Neutrophil (primary cell): ENCODE measurements at regions not wholly inside any gene's neighbourhood (a gene's known extent, or its start where the extent isn't known, plus 50 kb on each side); places are given as distances from the start of the nearest gene placed in this dataset.

Experiments
- H3K27ac ChIP-seq: fragments of 200-600 bp; sonication (generic); 2 replicates; pipeline ENCODE4 v1.5.1; 2016; ENCODE audit warnings: mild to moderate bottlenecking, moderate library complexity
- H3K27me3 ChIP-seq: fragments of 200-600 bp; sonication (generic); 2 replicates; pipeline ENCODE4 v1.6.0; 2016; ENCODE audit warnings: mild to moderate bottlenecking
- H3K36me3 ChIP-seq: fragments of 200-600 bp; sonication (generic); 2 replicates; pipeline ENCODE4 v1.5.1; 2017
- H3K4me1 ChIP-seq, 2 experiments: fragments of 200-600 bp in 1 of 2; sonication (generic) in 1 of 2; 1 replicate in 1 of 2; 2 replicates in 1 of 2; pipeline versions ENCODE4 v1.5.1 to v1.6.1; 2013 to 2016; ENCODE audit warnings: low read depth in 1 of 2, low read length in 1 of 2, mild to moderate bottlenecking in 1 of 2, moderate library complexity in 1 of 2; ENCODE audit not compliant: control insufficient read depth in 1 of 2, insufficient read depth in 1 of 2
- H3K4me3 ChIP-seq, 2 experiments: fragments of 200-600 bp in 1 of 2; sonication (generic) in 1 of 2; 1 replicate in 1 of 2; 2 replicates in 1 of 2; pipeline ENCODE4 v1.5.1; 2013 to 2016; ENCODE audit warnings: low read depth in 1 of 2, low read length in 1 of 2, mild to moderate bottlenecking in 1 of 2, moderate library complexity in 1 of 2
- H3K9me3 ChIP-seq: fragments of 200-600 bp; sonication (generic); 2 replicates; pipeline ENCODE4 v1.5.1; 2016
- TF ChIP-seq, protein P1 (sequence below): fragments of 200-600 bp; sonication (generic); IDR thresholded peaks from 2 replicates; pipeline ENCODE4 v1.5.1; 2016; ENCODE audit warnings: antibody characterized with exemption

GRCh38 chr3:72533591-72534473 is 314.4 kb downstream of the SHQ1 start:
- H3K27ac ChIP-seq = peak overlapping the region; percentile 39
- no peaks in the 10 kb centered on the region for H3K36me3 ChIP-seq
- TF ChIP-seq, protein P1, sequence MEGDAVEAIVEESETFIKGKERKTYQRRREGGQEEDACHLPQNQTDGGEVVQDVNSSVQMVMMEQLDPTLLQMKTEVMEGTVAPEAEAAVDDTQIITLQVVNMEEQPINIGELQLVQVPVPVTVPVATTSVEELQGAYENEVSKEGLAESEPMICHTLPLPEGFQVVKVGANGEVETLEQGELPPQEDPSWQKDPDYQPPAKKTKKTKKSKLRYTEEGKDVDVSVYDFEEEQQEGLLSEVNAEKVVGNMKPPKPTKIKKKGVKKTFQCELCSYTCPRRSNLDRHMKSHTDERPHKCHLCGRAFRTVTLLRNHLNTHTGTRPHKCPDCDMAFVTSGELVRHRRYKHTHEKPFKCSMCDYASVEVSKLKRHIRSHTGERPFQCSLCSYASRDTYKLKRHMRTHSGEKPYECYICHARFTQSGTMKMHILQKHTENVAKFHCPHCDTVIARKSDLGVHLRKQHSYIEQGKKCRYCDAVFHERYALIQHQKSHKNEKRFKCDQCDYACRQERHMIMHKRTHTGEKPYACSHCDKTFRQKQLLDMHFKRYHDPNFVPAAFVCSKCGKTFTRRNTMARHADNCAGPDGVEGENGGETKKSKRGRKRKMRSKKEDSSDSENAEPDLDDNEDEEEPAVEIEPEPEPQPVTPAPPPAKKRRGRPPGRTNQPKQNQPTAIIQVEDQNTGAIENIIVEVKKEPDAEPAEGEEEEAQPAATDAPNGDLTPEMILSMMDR = no peak
- H3K9me3 ChIP-seq = no peaks in the 10 kb centered on the region
- H3K4me1 ChIP-seq = peaks cover 5 to 7% of the 10 kb centered on the region in 2 experiments
- no peaks in the 10 kb centered on the region for H3K27me3 ChIP-seq
- no peak overlapping the region for H3K4me3 ChIP-seq

DNA sequence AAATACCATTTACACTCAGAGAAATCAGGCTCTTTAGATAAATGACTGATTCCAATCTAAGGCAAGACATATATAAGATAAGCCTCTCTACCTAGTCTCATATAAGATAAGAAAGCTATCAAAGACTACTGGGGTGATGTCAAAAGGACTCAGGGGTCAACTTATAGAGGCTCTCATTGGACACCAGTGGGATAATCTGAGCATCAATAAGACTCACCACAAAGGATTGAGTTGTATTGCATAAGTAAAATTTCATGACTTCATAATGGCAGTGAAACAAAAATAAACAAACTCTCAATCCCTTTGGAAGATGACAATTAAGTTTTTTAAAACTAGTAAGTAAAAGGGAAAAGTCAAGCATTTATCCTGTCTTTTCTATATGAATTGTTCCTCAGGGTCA is 317.8 kb downstream of the SHQ1 start:
- TF ChIP-seq, protein P1 = no peak
- H3K4me1 ChIP-seq = peaks cover 5 to 7% of the 10 kb centered on the region in 2 experiments
- no peak overlapping the region for H3K4me3 ChIP-seq
- H3K27ac ChIP-seq = no peak overlapping the region
- no peaks in the 10 kb centered on the region for H3K9me3 ChIP-seq
- no peaks in the 10 kb centered on the region for H3K36me3 ChIP-seq
- H3K27me3 ChIP-seq = no peaks in the 10 kb centered on the region

GRCh38 chr3:72529081-72529480 is 319.2 kb downstream of the SHQ1 start:
- Histone ChIP-seq H3K4me1 (peaks cover 9 to 10% of the 10 kb centered on the region in 2 experiments), H3K36me3 (no peaks in the 10 kb centered on the region), H3K27ac (no peak overlapping the region), H3K27me3 (no peaks in the 10 kb centered on the region), H3K4me3 (no peak overlapping the region), H3K9me3 (no peaks in the 10 kb centered on the region)
- TF ChIP-seq, protein P1 = no peak

GRCh38 chr3:72523429-72524151 is 324.7 kb downstream of the SHQ1 start:
- Histone ChIP-seq H3K4me3 (peak overlapping the region; percentile 24 to 46), H3K9me3 (no peaks in the 10 kb centered on the region), H3K4me1 (peaks cover 32 to 37% of the 10 kb centered on the region in 2 experiments), H3K36me3 (no peaks in the 10 kb centered on the region), H3K27me3 (no peaks in the 10 kb centered on the region), H3K27ac (peak overlapping the region; percentile 96)
- TF ChIP-seq, protein P1 = peak; percentile 37

DNA sequence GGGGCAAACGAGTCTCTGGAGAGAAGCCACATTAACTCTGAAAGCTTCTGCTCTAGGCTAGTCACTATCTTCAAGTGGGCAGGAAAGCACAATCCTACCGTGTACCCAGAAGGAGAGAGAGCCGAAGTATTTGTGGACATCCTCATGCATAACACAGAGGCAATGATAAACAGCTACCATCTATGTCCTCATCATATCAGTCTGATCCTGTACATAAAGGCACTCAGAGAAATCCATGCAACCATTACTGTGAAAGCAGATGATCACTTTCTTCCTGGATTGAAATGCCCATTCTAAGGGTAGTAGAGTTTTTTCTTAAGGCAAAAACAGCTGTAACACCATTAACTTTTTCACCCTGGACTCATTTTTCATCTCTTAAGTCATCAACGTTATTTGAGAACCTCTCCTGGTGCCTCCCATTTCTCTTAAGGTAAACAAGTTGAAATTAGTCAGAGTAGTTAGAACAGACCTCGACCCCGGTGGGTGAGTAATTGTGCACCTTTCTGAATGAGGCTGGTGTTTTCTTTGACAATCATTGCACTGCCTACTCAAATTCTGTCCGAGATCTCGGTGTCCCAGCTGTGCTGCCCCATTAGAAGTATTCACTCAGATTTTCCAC is 327.4 kb downstream of the SHQ1 start:
- H3K4me3 ChIP-seq = no peak overlapping the region
- TF ChIP-seq, protein P1 = no peak
- no peak overlapping the region for H3K27ac ChIP-seq
- H3K36me3 ChIP-seq = no peaks in the 10 kb centered on the region
- H3K9me3 ChIP-seq = no peaks in the 10 kb centered on the region
- peaks cover 32 to 37% of the 10 kb centered on the region in 2 experiments for H3K4me1 ChIP-seq
- no peaks in the 10 kb centered on the region for H3K27me3 ChIP-seq
